ENCODE measurements at regions not wholly inside any gene's neighbourhood (a gene's known extent, or its start where the extent isn't known, plus 50 kb on each side); places are given as distances from the start of the nearest gene placed in this dataset.
"Not testable (repeated sequence)": the region's sequence is repeated elsewhere in the genome, so short reads cannot be mapped to it uniquely, and the experiment has no call there.

DNA sequence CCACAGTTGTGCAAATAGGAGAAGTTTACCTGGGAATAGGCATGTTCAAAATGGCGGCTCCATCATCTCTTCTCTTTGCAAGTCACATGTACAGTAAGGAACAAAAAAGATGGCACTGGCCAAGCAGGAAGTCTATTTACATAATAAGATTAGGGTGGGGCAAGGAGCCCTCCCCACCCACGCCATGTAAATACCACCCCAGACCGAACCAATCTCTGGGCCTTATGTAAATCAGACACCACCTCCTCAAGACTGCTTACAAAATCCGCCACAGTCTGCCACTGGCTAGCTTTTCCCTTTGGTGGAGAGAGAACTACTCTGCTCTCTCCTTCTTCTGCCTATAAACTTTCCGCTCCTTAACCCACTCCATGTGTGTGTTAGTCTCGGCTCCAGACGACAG, 1496.3 kb downstream of the REEP3 start:
- DNase-seq (ENCODE audit: low read depth in 2 of 2): no peak

DNA sequence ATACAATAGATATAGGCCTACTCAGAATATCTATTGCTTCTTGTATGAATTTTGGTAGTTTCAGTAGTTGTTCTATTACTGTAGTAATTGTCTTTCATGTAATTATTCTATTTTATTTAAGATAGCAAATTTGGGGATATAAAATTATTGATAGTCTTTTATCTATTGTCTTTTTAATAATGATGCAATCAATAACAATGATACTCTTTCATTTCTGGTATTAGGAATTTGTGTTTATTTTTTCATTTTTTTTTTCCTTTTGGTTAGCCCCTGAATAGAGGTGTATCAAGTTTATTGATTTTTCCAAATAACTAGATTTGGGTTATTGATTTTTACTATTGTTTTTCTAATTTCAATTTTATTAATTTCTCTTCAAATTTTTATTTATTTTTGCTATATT, 1503.7 kb downstream of the REEP3 start:
- no peak for DNase-seq (ENCODE audit: low read depth in 2 of 2)

DNA sequence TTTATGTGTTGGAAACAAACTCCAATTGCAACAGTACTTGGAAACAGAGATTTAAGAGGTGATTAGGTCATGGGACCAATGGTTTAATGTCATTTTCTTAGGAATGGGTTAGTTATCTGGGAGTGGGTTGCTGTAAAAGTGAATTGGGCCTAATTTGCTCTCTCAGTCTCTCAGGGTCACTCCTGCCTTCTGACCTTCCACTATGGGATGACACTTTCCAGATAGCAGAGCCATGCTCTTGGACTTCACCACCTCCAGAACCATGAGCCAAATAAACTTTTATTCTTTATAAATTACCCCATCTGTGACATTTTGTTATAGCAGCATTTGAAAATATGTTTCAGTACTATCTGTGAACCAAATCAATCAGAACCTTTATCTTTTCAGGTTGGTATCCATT, 1509.1 kb downstream of the REEP3 start:
- DNase-seq (ENCODE audit: low read depth in 2 of 2): no peak

DNA sequence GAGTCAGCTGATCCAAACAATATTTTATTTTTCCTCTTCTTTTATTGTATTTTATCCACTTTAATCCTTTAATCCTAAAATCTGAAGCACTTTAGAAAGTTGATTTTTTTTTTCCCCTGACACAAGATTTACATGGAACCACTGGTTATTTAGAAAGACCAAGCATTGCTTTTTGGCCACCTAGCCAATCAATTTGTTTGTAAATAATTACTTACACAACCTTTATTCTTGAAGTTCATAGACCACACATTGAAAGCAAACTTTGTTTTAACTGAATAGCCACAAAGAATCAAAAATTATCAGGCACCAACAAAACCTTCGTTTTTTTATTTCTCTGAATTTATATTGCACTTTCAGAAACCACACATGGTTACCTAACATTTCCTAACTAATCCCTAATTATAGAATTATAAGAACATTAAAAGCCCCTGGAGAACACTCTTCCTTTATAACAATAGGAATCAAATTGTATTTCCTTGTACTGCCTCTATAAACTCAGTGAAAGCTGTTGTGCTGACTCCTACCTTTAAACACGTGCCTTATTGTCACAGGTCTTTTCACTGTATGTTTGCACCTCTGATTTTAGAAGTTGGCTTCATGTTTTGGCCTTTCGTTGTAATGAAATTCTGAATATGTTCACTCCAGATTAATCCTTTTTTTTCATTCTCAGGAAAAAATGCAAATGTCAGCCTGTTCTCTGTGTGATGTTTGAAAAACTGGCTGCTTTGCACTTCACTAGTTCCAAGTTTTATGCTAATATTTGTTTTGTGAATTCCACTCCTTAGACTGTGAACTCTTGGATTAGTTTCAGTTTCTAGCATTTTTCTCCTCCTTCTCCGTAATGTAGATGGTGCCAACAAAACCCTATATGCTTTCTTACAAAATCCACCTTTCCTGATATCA, 1511.9 kb downstream of the REEP3 start:
- DNase-seq (ENCODE audit: low read depth in 2 of 2): no peak

DNA sequence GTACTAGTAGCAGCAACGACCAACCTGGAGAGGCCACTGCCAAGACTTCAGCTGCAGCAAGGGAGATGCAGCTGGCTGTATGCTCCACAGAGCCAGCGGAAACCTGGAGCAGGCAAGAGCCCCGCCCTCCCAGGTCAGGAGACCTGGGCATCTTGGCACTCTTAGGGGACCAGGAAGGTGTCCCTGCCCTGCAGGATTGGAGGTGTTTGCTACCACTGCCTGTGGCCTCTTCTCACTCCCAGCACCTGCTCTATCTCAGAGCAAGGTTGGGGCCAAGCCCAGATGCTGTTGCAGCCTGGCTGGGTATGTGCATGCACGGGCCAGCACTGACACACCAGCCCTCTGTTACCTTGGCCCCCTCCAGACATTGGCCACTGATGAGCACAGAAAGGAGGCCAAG, 1512.8 kb downstream of the REEP3 start:
- no peak for DNase-seq (ENCODE audit: low read depth in 2 of 2)

DNA sequence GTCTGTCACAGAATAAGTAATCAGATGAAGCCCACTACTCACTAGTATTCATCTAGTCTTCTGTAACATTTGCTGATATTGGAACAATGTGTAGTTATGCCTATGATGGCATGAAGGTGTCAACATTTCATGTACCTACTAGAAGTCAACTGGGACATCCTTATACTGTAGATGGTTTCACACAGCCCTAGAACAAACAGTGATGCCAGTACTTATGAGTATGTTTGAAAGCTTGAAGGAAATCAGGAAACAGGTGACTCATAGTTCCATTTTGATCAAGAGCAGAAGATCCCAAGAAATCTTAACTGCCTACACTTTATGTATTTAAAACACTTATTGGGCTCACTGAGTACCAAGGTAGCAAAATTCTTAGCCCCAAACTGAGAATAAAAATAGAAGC, 1519.6 kb downstream of the REEP3 start:
- no peak for DNase-seq (ENCODE audit: low read depth in 2 of 2)

DNA sequence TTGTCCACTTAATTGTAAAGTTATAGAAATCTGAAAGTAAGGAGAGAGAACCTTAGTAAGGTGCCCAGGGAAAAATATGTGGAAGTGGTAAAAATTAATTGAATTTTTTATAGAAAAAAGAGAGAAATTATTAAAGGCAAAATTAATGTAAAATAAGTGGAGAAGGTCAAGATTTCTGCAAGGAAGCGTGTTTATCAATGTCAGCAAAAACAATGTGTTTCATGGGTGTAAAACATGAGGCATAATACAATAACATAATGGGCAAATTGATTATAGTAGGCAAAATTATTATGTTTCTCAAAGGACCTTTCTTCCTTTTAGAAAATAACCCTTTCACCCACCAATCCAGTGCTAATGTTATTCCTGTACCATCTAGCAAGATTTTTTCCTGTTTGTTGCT, 1520.1 kb downstream of the REEP3 start:
- DNase-seq (ENCODE audit: low read depth in 2 of 2): no peak

DNA sequence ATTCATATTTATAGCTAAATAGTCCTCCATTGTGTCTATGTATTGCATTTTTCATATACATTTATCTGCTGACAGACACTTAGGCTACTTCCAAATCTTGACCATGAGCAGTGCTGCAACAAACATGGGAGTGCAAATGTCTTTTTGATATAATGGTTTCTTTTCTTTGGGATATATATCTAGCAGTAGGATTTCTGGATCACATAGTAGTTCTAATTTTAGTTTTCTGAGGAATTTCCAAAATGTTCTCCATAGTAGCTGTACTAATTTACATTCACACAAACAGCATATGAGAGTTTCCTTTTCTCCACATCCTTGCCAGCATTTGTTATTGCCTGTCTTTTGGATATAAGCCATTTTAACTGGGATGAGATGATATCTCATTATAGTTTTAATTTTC, 1521.3 kb downstream of the REEP3 start:
- DNase-seq (ENCODE audit: low read depth in 2 of 2): no peak

DNA sequence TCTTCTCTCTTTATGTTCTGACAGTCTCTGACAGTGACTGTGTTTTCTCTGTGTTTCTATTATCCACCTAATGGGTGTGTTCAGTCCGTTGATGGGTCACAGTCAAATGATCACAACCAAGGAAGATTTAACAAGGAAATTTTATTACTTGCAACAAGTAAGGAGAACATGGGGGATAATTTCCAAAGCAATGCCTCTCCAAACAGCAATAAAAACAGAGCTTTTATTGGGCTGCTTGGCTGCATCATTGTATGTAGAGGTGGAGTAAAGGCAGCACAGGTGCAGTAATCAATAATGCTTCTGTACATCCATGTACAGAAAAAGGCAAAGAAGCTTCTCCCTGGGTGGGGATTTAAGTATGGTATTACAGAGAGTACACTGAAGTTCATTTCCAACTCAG, 1525.6 kb downstream of the REEP3 start:
- no peak for DNase-seq (ENCODE audit: low read depth in 2 of 2)

DNA sequence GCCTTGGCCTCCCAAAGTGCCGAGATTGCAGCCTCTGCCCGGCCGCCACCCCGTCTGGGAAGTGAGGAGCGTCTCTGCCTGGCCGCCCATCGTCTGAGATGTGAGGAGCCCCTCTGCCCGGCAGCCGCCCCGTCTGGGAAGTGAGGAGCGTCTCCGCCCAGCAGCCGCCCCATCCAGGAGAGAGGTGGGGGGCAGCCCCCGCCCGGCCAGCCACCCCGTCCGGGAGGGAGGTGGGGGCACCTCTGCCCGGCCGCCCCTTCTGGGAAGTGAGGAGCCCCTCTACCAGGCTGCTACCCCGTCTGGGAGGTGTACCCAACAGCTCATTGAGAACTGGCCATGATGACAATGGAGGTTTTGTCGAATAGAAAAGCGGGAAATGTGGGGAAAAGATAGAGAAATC, 1530.9 kb downstream of the REEP3 start:
- not testable (repeated sequence) for DNase-seq (ENCODE audit: low read depth in 2 of 2)

DNA sequence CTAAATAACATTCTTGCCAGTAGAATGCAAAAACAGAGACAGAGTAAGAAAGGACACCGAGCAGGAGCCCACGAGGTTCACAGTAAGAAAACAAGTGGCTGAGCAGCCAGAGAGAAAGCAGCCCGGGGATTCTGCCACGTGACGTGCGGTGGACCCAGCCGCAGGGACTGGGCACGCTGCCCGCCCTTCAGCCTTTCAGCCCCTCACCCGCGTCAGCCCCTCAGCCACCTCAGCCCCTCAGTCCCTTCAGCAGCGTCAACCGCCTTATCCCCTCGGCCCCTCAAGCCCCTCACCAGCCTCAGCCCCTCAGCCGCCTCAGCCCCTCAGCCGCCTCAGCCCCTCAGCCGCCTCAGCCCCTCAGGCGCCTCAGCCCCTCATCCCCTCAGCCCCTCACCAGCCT, 1532.2 kb downstream of the REEP3 start:
- not testable (repeated sequence) for DNase-seq (ENCODE audit: low read depth in 2 of 2)

DNA sequence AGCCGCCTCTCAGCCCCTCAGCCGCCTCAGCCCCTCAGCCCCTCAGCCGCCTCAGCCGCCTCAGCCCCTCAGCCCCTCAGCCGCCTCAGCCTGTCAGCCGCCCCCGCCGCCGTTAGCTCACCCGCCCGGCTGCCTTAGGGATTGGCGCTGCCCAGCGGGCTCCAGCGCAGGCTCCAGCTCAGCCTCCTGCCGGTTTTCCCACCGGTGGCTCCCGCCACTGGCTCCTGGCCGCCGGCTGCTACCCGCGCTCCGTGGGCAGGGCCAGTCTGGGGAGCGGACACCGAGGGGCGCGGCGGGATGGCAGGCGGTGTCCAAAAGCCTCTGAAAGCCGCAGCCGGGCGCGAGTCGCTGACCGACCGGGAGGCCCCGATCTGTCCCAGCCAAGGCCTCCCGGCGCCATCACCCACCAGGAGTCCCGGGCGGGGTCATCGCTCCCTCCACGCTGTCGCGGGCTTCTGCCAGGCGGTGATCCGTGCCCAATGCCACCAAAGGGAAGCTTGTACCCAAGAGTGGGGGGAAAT, 1532.7 kb downstream of the REEP3 start:
- not testable (repeated sequence) for DNase-seq (ENCODE audit: low read depth in 2 of 2)

DNA sequence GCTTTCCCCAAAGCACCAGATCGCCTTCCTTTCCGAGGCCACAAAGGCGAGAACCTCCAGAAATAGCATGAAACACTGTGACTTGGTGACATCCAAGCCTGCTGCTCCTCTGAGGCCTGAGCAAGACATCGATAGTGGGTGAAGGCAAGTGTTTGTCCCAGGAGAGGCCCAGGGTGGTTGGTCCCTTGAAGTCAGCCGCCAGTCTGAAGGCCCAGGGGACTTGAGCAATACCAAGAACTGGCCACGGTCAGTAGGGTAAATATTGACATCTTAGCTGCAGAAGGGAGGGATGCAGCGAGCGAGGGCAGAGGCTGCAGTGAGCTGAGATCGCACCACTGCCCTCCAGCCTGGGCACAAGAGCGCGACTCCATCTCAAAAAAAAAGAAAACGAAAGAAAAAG, 1533.5 kb downstream of the REEP3 start:
- not testable (repeated sequence) for DNase-seq (ENCODE audit: low read depth in 2 of 2)

DNA sequence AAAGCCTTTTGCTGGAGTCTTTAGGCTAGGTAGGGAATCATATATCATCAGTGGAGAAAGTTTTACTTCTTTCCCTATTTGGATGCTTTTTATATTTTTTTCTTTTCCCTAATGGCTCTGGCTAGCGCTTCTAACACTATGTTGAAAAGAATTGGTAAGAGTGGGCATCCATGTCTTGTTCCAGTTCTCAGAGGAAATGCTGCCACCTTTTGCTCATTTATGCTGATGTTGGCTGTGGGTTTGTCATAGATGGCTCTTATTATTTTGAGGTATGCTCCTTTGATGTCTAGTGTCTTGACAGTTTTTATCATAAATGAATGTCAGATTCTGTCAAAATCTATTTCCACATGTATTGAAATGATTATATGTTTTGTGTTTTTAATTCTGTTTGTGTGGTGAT, 1544.1 kb downstream of the REEP3 start:
- DNase-seq (ENCODE audit: low read depth in 2 of 2): no peak

DNA sequence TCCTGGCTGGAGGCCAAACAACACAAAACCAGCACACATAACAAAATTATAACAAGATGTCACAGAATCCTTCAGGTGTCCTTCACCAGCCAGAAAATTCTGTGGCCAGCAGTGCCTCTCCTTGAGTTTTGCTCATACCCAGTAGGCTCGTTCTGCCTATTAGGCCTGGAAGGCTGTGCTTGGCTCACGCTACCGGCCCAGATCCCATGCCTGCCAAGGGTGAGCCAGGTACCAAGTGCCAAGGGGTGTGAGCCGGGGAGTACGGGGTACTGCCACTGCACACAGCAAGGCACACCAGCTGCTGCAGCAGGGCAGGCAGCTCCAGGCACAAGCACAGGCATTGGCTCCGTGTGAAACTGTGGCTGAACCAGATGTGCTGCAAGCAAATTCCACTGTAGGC, 1562.0 kb downstream of the REEP3 start:
- no peak for DNase-seq (ENCODE audit: low read depth in 2 of 2)

DNA sequence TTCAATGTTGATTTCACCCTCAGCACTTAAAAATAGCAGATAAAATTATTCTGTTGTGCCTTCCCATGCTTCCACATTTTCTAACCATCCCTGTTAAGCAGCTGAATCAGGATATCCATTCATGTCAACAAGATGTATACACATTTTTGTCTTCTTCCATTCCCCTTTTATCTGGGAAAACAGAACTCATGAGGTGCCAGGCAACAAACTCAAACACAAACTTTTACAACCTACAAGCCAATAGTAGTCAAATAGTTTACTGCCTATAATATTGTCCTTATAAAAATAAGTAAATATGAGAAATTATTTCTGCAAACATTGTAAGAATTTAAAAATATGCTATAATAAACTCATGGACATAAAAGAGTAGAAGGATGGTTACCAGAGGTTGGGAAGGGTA, 1569.8 kb downstream of the REEP3 start:
- no peak for DNase-seq (ENCODE audit: low read depth in 2 of 2)

DNA sequence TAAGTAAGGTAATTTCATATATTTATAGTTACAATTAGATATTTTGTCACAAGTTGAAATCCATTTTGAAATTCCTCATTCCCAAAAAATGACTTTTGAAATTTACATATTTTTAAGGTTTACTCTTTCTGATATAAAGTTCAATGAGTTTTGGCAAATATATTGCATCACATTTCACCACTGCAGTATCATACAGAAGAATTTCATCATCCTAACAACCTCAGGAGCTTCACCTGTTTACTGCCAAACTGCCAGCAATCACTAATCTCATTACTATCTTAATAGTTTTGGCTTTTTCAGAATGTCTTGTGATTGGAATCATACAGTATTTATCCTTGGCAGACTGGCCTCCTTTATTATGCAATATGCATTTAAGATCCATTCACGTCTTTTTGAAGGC, 1578.9 kb downstream of the REEP3 start:
- no peak for DNase-seq (ENCODE audit: low read depth in 2 of 2)

DNA sequence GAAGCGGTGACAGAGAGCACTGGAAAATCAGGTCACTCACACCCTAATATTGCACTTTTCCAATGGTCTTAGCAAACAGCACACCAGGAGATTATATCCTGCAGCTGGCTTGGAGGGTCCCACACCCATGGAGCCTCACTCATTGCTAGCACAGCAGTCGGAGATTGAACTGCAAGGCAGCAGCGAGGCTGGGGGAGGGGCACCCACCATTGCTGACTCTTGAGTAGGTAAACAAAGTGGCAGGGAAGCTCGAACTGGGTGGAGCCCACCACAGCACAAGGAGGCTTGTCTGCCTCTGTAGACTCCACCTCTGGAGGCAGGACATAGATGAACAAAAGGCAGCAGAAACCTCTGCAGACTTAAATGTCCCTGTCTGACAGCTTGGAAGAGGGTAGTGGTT, 1579.7 kb downstream of the REEP3 start:
- DNase-seq (ENCODE audit: low read depth in 2 of 2): not testable (repeated sequence)

DNA sequence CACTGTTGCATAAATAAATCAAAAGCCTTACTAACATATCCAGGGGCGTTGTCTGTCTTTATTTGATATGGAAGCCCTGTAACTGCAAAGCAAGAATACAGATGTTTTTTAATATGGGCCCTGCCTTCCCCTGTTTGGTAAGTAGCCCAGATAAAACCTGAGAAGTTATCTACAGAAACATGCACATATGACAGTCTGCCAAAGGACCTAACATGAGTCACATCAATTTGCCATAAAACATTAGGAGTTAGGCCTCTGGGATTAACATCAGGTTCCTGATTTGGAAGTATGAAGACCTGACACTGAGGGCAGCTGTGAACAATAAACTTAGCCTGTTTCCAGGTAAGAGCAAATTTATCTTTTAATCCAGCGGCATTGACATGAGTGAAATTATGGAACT, 1588.8 kb downstream of the REEP3 start:
- no peak for DNase-seq (ENCODE audit: low read depth in 2 of 2)

DNA sequence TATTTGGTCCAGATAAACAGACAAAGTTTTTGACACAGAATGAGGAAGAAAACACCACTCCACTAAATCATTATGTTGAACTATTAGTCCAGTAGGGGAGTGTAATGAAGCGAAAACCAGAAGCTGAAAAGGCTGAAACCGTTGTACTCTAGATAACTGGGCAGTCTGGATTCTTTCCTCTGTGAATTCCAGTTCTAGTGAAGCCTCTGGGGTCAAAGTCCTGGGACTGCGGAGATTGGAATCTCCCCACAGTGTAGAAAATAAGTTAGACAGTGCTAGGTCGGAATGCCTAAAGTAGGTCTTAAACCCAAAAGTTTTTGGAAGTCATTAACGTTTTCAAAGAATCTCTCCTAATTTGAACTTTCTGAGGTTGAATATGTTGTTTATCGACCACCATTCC, 1589.9 kb downstream of the REEP3 start:
- DNase-seq (ENCODE audit: low read depth in 2 of 2): not testable (repeated sequence)

DNA sequence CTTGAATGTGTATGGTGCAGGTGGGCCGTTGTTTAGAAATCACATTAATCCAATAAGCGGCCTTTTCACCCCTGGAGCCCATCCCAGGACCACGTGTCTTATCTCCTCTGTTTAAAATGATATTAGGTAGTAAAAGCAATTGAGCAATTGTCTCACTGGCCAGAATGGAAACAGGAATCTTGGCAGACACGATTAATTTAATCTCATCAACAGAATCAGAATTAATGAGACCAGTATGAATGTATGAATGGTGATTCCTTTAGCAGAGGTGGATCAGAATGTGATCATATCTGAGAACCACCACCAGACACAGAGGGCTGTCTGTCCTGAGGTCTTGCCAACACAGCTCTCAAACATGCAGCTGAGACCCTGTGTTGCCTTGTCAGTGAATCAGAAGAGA, 1591.4 kb downstream of the REEP3 start:
- DNase-seq (ENCODE audit: low read depth in 2 of 2): no peak

DNA sequence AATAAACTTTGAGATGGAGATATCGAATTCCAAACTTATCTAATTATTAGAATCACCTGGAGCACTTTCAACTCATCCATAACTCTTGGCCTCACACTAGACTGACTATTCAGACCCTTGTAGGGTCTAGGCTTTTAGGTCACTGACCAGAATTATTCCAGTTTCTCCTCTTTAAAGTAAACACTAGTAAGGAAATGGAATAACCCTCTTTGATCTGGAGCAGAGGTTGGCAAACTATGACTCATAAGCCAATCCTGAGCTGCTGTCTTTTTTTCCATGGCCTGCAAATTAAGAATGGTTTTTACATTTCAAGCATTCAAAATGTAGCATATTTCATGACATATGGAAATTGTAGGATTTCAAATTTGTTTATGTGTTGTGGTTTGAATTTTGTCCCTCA, 1601.9 kb downstream of the REEP3 start:
- no peak for DNase-seq (ENCODE audit: low read depth in 2 of 2)

DNA sequence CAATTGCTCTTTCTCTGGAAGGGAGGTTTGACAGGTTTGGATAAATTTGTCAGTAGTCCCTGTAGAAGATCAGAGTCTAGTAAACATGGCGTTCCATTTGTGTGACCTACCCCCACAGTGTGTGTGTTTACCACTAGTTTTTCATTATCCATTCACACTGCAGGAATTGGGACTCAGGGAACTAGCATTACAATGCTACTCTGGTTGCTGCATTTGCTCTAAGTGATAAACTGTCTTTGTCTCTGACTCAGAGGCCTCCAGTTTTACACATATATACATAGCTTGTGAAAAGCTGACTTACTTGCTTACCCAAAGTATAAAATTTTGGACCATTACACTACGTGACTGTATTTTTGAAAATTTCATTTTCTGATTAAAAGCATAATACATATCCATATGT, 1604.0 kb downstream of the REEP3 start:
- DNase-seq (ENCODE audit: low read depth in 2 of 2): no peak

DNA sequence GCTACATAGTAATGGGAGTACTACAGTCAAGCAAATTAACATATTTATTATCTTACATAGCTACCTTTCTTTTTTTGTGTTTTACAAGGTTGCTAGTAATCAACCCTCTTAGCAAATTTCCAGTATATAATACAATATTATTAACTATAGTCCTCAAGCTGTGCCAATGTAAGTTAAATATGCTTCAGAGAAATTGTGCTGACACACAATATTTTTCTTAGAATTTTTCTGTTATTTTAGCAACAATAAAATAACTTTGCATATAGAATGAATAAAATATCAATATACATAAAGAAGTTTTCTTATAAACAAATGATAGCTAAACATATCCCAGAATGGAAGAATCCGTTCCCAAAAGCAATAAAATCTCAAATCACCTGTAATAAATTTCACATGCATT, 1605.1 kb downstream of the REEP3 start:
- DNase-seq (ENCODE audit: low read depth in 2 of 2): no peak
